ENCODE measurements at regions not wholly inside any gene's neighbourhood (a gene's known extent, or its start where the extent isn't known, plus 50 kb on each side); places are given as distances from the start of the nearest gene placed in this dataset.

DNA sequence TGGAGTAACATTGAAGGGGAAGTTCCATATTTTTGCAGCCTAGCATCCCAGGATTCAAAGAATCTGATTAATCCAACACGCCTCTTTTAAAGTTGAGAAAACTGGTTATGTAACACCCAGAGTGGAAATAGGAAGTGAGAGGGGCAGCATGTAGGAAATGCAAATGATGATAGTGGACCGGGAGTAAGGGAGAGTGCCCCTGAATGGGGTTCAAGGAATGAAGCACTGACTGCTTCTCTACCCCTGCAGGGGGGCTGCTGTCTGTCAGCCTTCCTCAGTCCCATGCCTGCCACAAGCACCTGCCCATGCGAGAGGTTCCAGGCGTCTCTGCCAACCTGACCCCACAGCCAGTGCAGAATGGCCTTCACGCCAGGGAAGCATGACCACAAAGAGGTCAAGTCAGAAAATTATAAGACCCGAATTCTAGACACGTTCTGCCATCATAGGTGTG, 126.5 kb upstream of the CCND2 start:
- TF ChIP-seq BHLHE40 (IDR thresholded peaks at IDR 0.05; ENCODE audit: borderline replicate concordance) (no peak), SP1 (IDR thresholded peaks at IDR 0.05) (no peak), TARDBP (IDR thresholded peaks at IDR 0.05) (no peak), ELF4 (IDR thresholded peaks at IDR 0.05) (no peak), SUZ12 (IDR thresholded peaks at IDR 0.05) (no peak), FOXK2 (IDR thresholded peaks at IDR 0.05) (no peak), FOXA1 (IDR thresholded peaks at IDR 0.05) (no peak), LEF1 (IDR thresholded peaks at IDR 0.05; ENCODE audit: borderline replicate concordance) (no peak), FOXM1 (IDR thresholded peaks at IDR 0.05; ENCODE audit: borderline replicate concordance) (no peak)

Data from HEK293T (cell line).